Endothelial cell of umbilical vein (primary cell): ENCODE measurements at regions not wholly inside any gene's neighbourhood (a gene's known extent, or its start where the extent isn't known, plus 50 kb on each side); places are given as distances from the start of the nearest gene placed in this dataset.

Experiments
- BruUV-seq: library from RNA; stranded (reverse); fragments of 400-500 nt; replicated peaks from 2 replicates; lab custom pipeline; 2021; lab: Mats Ljungman, UMichigan
- CTCF ChIA-PET: fragments of 300-600, 350-600 bp; sonication (Branson Sonifier 250); formaldehyde crosslinking; loops from one replicate; lab custom pipeline; 2021; ENCODE audit warnings: antibody characterized with exemption, inconsistent platforms; lab: Charles Lee
- POLR2A ChIA-PET: fragments of 300-600, 350-600 bp; sonication (Branson Sonifier 250); formaldehyde crosslinking; loops from one replicate; lab custom pipeline; 2021; ENCODE audit warnings: antibody characterized with exemption, inconsistent platforms; lab: Charles Lee
- DNase-seq: peaks from one replicate; pipeline ENCODE4 v3.0.0-alpha.2; 2011; ENCODE audit warnings: low read depth, low spot score
- FAIRE-seq: peaks from 2 replicates; lab custom pipeline; 2011; peaks lifted over from hg19 to GRCh38; lab: Jason Lieb, UNC
- H2AFZ ChIP-seq: 2 replicates; pipeline ENCODE4 v1.6.0; 2012; ENCODE audit warnings: low read depth, low read length, control low read depth, inconsistent platforms
- H3K27ac ChIP-seq: 2 replicates; pipeline ENCODE4 v1.5.1; 2011; ENCODE audit warnings: low read depth, mild to moderate bottlenecking, control low read depth, low read length, moderate library complexity; ENCODE audit not compliant: insufficient read depth
- H3K27me3 ChIP-seq, 2 experiments: 2 replicates each; pipeline versions ENCODE4 v1.6.0 to v1.6.1; 2011; ENCODE audit warnings: low read length in 2 of 2, mixed read lengths in 1 of 2; ENCODE audit not compliant: control insufficient read depth in 2 of 2, insufficient read depth in 2 of 2
- H3K36me3 ChIP-seq, 2 experiments: 2 replicates in 1 of 2; 3 replicates in 1 of 2; pipeline ENCODE4 v1.5.1; 2011; ENCODE audit warnings: low read length in 2 of 2, mild to moderate bottlenecking in 1 of 2, moderate library complexity in 1 of 2; ENCODE audit not compliant: control insufficient read depth in 2 of 2, insufficient read depth in 2 of 2; ENCODE audit errors: extremely low read depth in 1 of 2
- H3K4me1 ChIP-seq: 3 replicates; pipeline ENCODE4 v1.5.1; 2011; ENCODE audit warnings: mild to moderate bottlenecking, low read length; ENCODE audit not compliant: control insufficient read depth, insufficient read depth; ENCODE audit errors: extremely low read depth
- H3K4me2 ChIP-seq: 2 replicates; pipeline ENCODE4 v1.6.1; 2011; ENCODE audit warnings: low read length, control low read depth, mixed read lengths; ENCODE audit not compliant: insufficient read depth
- H3K4me3 ChIP-seq, 3 experiments: fragments of 200-600 bp in 1 of 3; sonication (generic), shearing (Covaris generic) in 1 of 3; replicated peaks in 1 of 3; 2 replicates each; pipeline ENCODE4 v1.5.1; 2011 to 2016; ENCODE audit warnings: control low read depth in 3 of 3, low read length in 3 of 3, mild to moderate bottlenecking in 2 of 3, inconsistent platforms in 1 of 3, low read depth in 1 of 3, moderate library complexity in 1 of 3; ENCODE audit not compliant: insufficient read depth in 1 of 3
- H3K79me2 ChIP-seq: 2 replicates; pipeline ENCODE4 v1.6.0; 2012; ENCODE audit warnings: low read length, inconsistent platforms; ENCODE audit not compliant: control insufficient read depth, insufficient read depth
- H3K9ac ChIP-seq: replicated peaks from 2 replicates; pipeline ENCODE3; 2011; ENCODE audit warnings: low read length, control low read depth; ENCODE audit not compliant: insufficient read depth; ENCODE audit errors: extremely low read depth
- H3K9me1 ChIP-seq: replicated peaks from 3 replicates; pipeline ENCODE4 v1.6.0; 2011; ENCODE audit warnings: mild to moderate bottlenecking, low read length; ENCODE audit not compliant: control insufficient read depth, insufficient read depth; ENCODE audit errors: extremely low read depth
- H3K9me3 ChIP-seq: replicated peaks from 2 replicates; pipeline ENCODE4 v1.5.1; 2012; ENCODE audit warnings: low read length, inconsistent platforms; ENCODE audit not compliant: control insufficient read depth, insufficient read depth
- H4K20me1 ChIP-seq: replicated peaks from 2 replicates; pipeline ENCODE3; 2011; ENCODE audit warnings: mild to moderate bottlenecking, low read length; ENCODE audit not compliant: control insufficient read depth, insufficient read depth; ENCODE audit errors: extremely low read depth
- CTCF ChIP-seq, 2 donors: IDR thresholded peaks; 1 replicate in 1 of 2; 2 replicates in 1 of 2; pipeline ENCODE4 v1.5.1; 2011; ENCODE audit warnings: low read length in 2 of 2, mild to moderate bottlenecking in 2 of 2, moderate library complexity in 2 of 2, control low read depth in 1 of 2, inconsistent platforms in 1 of 2, low read depth in 1 of 2; ENCODE audit not compliant: insufficient read depth in 1 of 2; ENCODE audit errors: extremely low read depth in 1 of 2
- EZH2 ChIP-seq: IDR thresholded peaks from 2 replicates; pipeline ENCODE4 v1.6.1; 2012; ENCODE audit warnings: borderline replicate concordance, low read depth, mild to moderate bottlenecking, moderate library complexity, low read length, inconsistent platforms; ENCODE audit not compliant: severe bottlenecking
- FOS ChIP-seq: IDR thresholded peaks from 2 replicates; pipeline ENCODE4 v1.6.1; 2011; ENCODE audit warnings: mild to moderate bottlenecking, low read length, moderate library complexity, borderline replicate concordance; ENCODE audit not compliant: insufficient read depth
- GATA2 ChIP-seq: IDR thresholded peaks from 2 replicates; pipeline ENCODE4 v1.7.0; 2011; ENCODE audit warnings: low read depth, mild to moderate bottlenecking, moderate library complexity, mixed read lengths, low read length; ENCODE audit not compliant: insufficient read length, insufficient read depth
- JUN ChIP-seq: IDR thresholded peaks from 2 replicates; pipeline ENCODE4 v1.6.1; 2011; ENCODE audit warnings: borderline replicate concordance, low read depth; ENCODE audit not compliant: insufficient read length, insufficient read depth
- MAX ChIP-seq: IDR thresholded peaks from 2 replicates; pipeline ENCODE4 v1.6.1; 2011; ENCODE audit not compliant: insufficient read depth, insufficient read length
- MYC ChIP-seq: IDR thresholded peaks from one replicate; pipeline ENCODE4 v1.6.1; 2011; ENCODE audit warnings: mild to moderate bottlenecking, low read depth, low read length
- POLR2A ChIP-seq: IDR thresholded peaks from 2 replicates; pipeline ENCODE4 v1.6.1; 2012; ENCODE audit warnings: low read depth, mild to moderate bottlenecking, control low read depth, low read length
- POLR2AphosphoS5 ChIP-seq: IDR thresholded peaks from 2 replicates; pipeline ENCODE4 v1.6.1; 2012; ENCODE audit warnings: low read depth, mild to moderate bottlenecking, control low read depth, low read length, moderate library complexity; ENCODE audit not compliant: insufficient read depth
- dilution Hi-C: fragments of 300-500 bp; cut with MboI; formaldehyde crosslinking; loops from one replicate; pipeline ENCODE4 v1.15.0; 2019; ENCODE audit warnings: low sequenced_read_pairs; ENCODE audit not compliant: extremely low pct_ligation_motif_present
- intact Hi-C: fragments of 100-400 bp; cut with micrococcal nuclease; formaldehyde crosslinking; loops from one replicate; pipeline ENCODE4 v1.10.0; 2022

GRCh38 chr3:46146021-46146420 is 62.1 kb downstream of the CCR1 start:
- DNase-seq, result no peak
- dilution Hi-C loops (no loop called here), intact Hi-C loops (no loop called here)
- Histone ChIP-seq H3K9me3 (no peaks in the 10 kb centered on the region), H3K4me3 (no peak overlapping the region), H3K27ac (no peak overlapping the region), H3K9ac (no peak overlapping the region), H3K9me1 (no peaks in the 10 kb centered on the region), H3K27me3 (no peaks in the 10 kb centered on the region), H3K79me2 (no peaks in the 10 kb centered on the region), H3K36me3 (no peaks in the 10 kb centered on the region), H4K20me1 (no peaks in the 10 kb centered on the region), H3K4me2 (no peak overlapping the region), H2AFZ (no peak overlapping the region), H3K4me1 (no peaks in the 10 kb centered on the region)
- no peak for FAIRE-seq
- ChIA-PET POLR2A (no interaction called here), CTCF (no interaction called here)
- TF ChIP-seq POLR2A (no peak), CTCF (IDR thresholded peaks at IDR 0.05; ENCODE audit: extremely low read depth in 1 of 2, insufficient read depth in 1 of 2, low read depth in 1 of 2, low read length in 2 of 2) (no peak), EZH2 (no peak), POLR2AphosphoS5 (no peak), MAX (no peak), JUN (no peak), MYC (no peak), GATA2 (no peak), FOS (no peak)
- BruUV-seq, result no TSS peak
